T-helper 17 cell (primary cell): ENCODE measurements at regions not wholly inside any gene's neighbourhood (a gene's known extent, or its start where the extent isn't known, plus 50 kb on each side); places are given as distances from the start of the nearest gene placed in this dataset.

ENCODE experiments used
- ATAC-seq: fragments of 150-1000 bp; cut with Tn5 transposase; 2 replicates; pipeline ENCODE4 v1.10.0; 2021; ENCODE audit warnings: mild to moderate bottlenecking, moderate library complexity
- DNase-seq, 3 donors: peaks; one replicate each; pipeline versions ENCODE4 v3.0.0 to v3.0.0-alpha.2; 2020 to 2021
- H3K9me3 ChIP-seq: one replicate; pipeline ENCODE4 v1.7.0; 2013; ENCODE audit warnings: low read length, mild to moderate bottlenecking; ENCODE audit not compliant: control insufficient read depth, poor library complexity, severe bottlenecking
- H3K27ac Mint-ChIP-seq: one replicate; pipeline ENCODE4 v1.8.0; 2022; ENCODE audit warnings: mild to moderate bottlenecking, moderate library complexity, mixed read lengths
- H3K27me3 Mint-ChIP-seq: one replicate; pipeline ENCODE4 v1.8.0; 2022; ENCODE audit warnings: mixed read lengths
- H3K36me3 Mint-ChIP-seq: one replicate; pipeline ENCODE4 v1.8.0; 2022; ENCODE audit warnings: low read depth, mixed read lengths
- H3K4me1 Mint-ChIP-seq: one replicate; pipeline ENCODE4 v1.8.0; 2022; ENCODE audit warnings: mild to moderate bottlenecking, mixed read lengths
- H3K4me3 Mint-ChIP-seq: one replicate; pipeline ENCODE4 v1.8.0; 2022; ENCODE audit warnings: mild to moderate bottlenecking, moderate library complexity, mixed read lengths

GRCh38 chr5:9947944-9948343, 301.7 kb downstream of the ATPSCKMT start:
- Mint-ChIP-seq H3K36me3 (no peaks in the 10 kb centered on the region), H3K4me3 (no peak overlapping the region), H3K4me1 (no peaks in the 10 kb centered on the region), H3K27me3 (no peaks in the 10 kb centered on the region), H3K27ac (no peak overlapping the region)
- H3K9me3 ChIP-seq, result no peaks in the 10 kb centered on the region
- DNase-seq, result no peak
- no peak for ATAC-seq

GRCh38 chr5:9947225-9947714, 302.4 kb downstream of the ATPSCKMT start:
- Mint-ChIP-seq H3K4me1 (no peaks in the 10 kb centered on the region), H3K4me3 (no peak overlapping the region), H3K36me3 (no peaks in the 10 kb centered on the region), H3K27me3 (no peaks in the 10 kb centered on the region), H3K27ac (no peak overlapping the region)
- ATAC-seq, result no peak
- H3K9me3 ChIP-seq, result no peaks in the 10 kb centered on the region
- no peak for DNase-seq

GRCh38 chr5:9932770-9933169, 302.6 kb upstream of the TAS2R1 start:
- Mint-ChIP-seq H3K27ac (no peak overlapping the region), H3K36me3 (no peaks in the 10 kb centered on the region), H3K4me3 (no peak overlapping the region), H3K27me3 (no peaks in the 10 kb centered on the region), H3K4me1 (no peaks in the 10 kb centered on the region)
- H3K9me3 ChIP-seq, result no peaks in the 10 kb centered on the region
- DNase-seq (no peak), ATAC-seq (no peak)

- Mint-ChIP-seq H3K27ac (no peak overlapping the region), H3K27me3 (no peaks in the 10 kb centered on the region), H3K4me1 (no peaks in the 10 kb centered on the region), H3K36me3 (no peaks in the 10 kb centered on the region), H3K4me3 (no peak overlapping the region)
- ATAC-seq (no peak), DNase-seq (no peak)
- H3K9me3 ChIP-seq, result no peaks in the 10 kb centered on the region
These were observed 300.0 kb upstream of the TAS2R1 start for GRCh38 chr5:9930156-9930555.

- H3K9me3 ChIP-seq, result no peaks in the 10 kb centered on the region
- no peak for ATAC-seq
- Mint-ChIP-seq H3K4me1 (no peaks in the 10 kb centered on the region), H3K27ac (no peak overlapping the region), H3K36me3 (no peaks in the 10 kb centered on the region), H3K4me3 (no peak overlapping the region), H3K27me3 (no peaks in the 10 kb centered on the region)
- DNase-seq, result no peak
These were observed 298.2 kb upstream of the TAS2R1 start for GRCh38 chr5:9928326-9928725.

- H3K27ac Mint-ChIP-seq, result no peak overlapping the region
- ATAC-seq, result no peak
- H3K36me3 Mint-ChIP-seq, result no peaks in the 10 kb centered on the region
- no peak for DNase-seq
- no peaks in the 10 kb centered on the region for H3K4me1 Mint-ChIP-seq
- no peaks in the 10 kb centered on the region for H3K27me3 Mint-ChIP-seq
- H3K4me3 Mint-ChIP-seq, result no peak overlapping the region
- H3K9me3 ChIP-seq, result no peaks in the 10 kb centered on the region
These were observed 297.4 kb upstream of the TAS2R1 start for GRCh38 chr5:9927521-9927997.

GRCh38 chr5:9927106-9927505, 297.0 kb upstream of the TAS2R1 start:
- no peak for DNase-seq
- no peaks in the 10 kb centered on the region for H3K4me1 Mint-ChIP-seq
- H3K27me3 Mint-ChIP-seq, result no peaks in the 10 kb centered on the region
- no peaks in the 10 kb centered on the region for H3K9me3 ChIP-seq
- H3K27ac Mint-ChIP-seq, result no peak overlapping the region
- H3K36me3 Mint-ChIP-seq, result no peaks in the 10 kb centered on the region
- no peak overlapping the region for H3K4me3 Mint-ChIP-seq
- no peak for ATAC-seq

- no peaks in the 10 kb centered on the region for H3K36me3 Mint-ChIP-seq
- no peak overlapping the region for H3K27ac Mint-ChIP-seq
- DNase-seq (no peak), ATAC-seq (no peak)
- no peak overlapping the region for H3K4me3 Mint-ChIP-seq
- H3K9me3 ChIP-seq, result no peaks in the 10 kb centered on the region
- H3K27me3 Mint-ChIP-seq, result no peaks in the 10 kb centered on the region
- H3K4me1 Mint-ChIP-seq, result no peaks in the 10 kb centered on the region
These were observed 294.5 kb upstream of the TAS2R1 start for GRCh38 chr5:9924614-9925013.

GRCh38 chr5:9922719-9923118, 292.6 kb upstream of the TAS2R1 start:
- no peaks in the 10 kb centered on the region for H3K9me3 ChIP-seq
- Mint-ChIP-seq H3K4me1 (no peaks in the 10 kb centered on the region), H3K4me3 (no peak overlapping the region), H3K27ac (no peak overlapping the region), H3K27me3 (no peaks in the 10 kb centered on the region), H3K36me3 (no peaks in the 10 kb centered on the region)
- ATAC-seq, result no peak
- no peak for DNase-seq

- no peak overlapping the region for H3K27ac Mint-ChIP-seq
- H3K27me3 Mint-ChIP-seq, result no peaks in the 10 kb centered on the region
- H3K4me3 Mint-ChIP-seq, result no peak overlapping the region
- H3K4me1 Mint-ChIP-seq, result no peaks in the 10 kb centered on the region
- ATAC-seq (no peak), DNase-seq (no peak)
- no peaks in the 10 kb centered on the region for H3K36me3 Mint-ChIP-seq
- peaks cover 5% of the 10 kb centered on the region for H3K9me3 ChIP-seq
These were observed 290.5 kb upstream of the TAS2R1 start for GRCh38 chr5:9920697-9921096.

- no peak overlapping the region for H3K4me3 Mint-ChIP-seq
- no peaks in the 10 kb centered on the region for H3K4me1 Mint-ChIP-seq
- no peak overlapping the region for H3K27ac Mint-ChIP-seq
- no peaks in the 10 kb centered on the region for H3K27me3 Mint-ChIP-seq
- no peak for ATAC-seq
- DNase-seq, result no peak
- H3K9me3 ChIP-seq, result peaks cover 5% of the 10 kb centered on the region
- H3K36me3 Mint-ChIP-seq, result no peaks in the 10 kb centered on the region
These were observed 289.3 kb upstream of the TAS2R1 start for GRCh38 chr5:9919306-9920030.

- no peaks in the 10 kb centered on the region for H3K9me3 ChIP-seq
- Mint-ChIP-seq H3K36me3 (no peaks in the 10 kb centered on the region), H3K27ac (no peak overlapping the region), H3K4me3 (no peak overlapping the region), H3K27me3 (no peaks in the 10 kb centered on the region), H3K4me1 (no peaks in the 10 kb centered on the region)
- ATAC-seq (no peak), DNase-seq (no peak)
These were observed 275.5 kb upstream of the TAS2R1 start for GRCh38 chr5:9905661-9906060.

- DNase-seq, result no peak
- no peaks in the 10 kb centered on the region for H3K27me3 Mint-ChIP-seq
- H3K9me3 ChIP-seq, result no peaks in the 10 kb centered on the region
- no peaks in the 10 kb centered on the region for H3K36me3 Mint-ChIP-seq
- H3K27ac Mint-ChIP-seq, result no peak overlapping the region
- H3K4me3 Mint-ChIP-seq, result no peak overlapping the region
- ATAC-seq, result no peak
- H3K4me1 Mint-ChIP-seq, result no peaks in the 10 kb centered on the region
These were observed 273.6 kb upstream of the TAS2R1 start for GRCh38 chr5:9903801-9904200.

- Mint-ChIP-seq H3K4me3 (no peak overlapping the region), H3K27ac (no peak overlapping the region), H3K27me3 (no peaks in the 10 kb centered on the region), H3K4me1 (no peaks in the 10 kb centered on the region), H3K36me3 (no peaks in the 10 kb centered on the region)
- H3K9me3 ChIP-seq, result no peaks in the 10 kb centered on the region
- DNase-seq, result no peak
- no peak for ATAC-seq
These were observed 268.2 kb upstream of the TAS2R1 start for GRCh38 chr5:9898319-9898718.
